ENCODE measurements at regions not wholly inside any gene's neighbourhood (a gene's known extent, or its start where the extent isn't known, plus 50 kb on each side); places are given as distances from the start of the nearest gene placed in this dataset.
"Not testable (repeated sequence)": the region's sequence is repeated elsewhere in the genome, so short reads cannot be mapped to it uniquely, and the experiment has no call there.

DNA sequence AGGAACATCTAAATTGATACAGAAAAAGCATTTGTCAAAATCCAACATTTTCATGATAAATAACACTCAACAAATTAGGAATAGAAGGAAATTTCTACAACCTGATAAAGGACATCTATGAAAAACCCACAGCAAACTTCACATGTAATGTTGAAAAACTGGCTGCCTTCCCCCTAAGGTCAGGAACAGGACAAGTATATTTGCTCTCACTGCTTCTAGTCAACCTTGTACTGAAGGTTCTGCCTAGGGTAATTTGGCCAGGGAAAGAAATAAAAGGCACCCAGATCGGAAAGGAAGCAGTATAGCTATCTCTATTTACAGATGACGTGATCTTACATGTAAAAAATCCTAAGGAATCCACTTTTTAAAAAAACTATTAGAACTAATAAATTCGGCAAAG, 97.1 kb upstream of the USP9X start:
- in situ Hi-C loops (cut with HindIII; ENCODE audit: low pct_ligation_motif_present, low sequenced_read_pairs), result no loop called here
- no peak overlapping the region for H3K27ac ChIP-seq
- H3K27me3 ChIP-seq (replicated peaks), result no peaks in the 10 kb centered on the region
- TF ChIP-seq, protein P1, sequence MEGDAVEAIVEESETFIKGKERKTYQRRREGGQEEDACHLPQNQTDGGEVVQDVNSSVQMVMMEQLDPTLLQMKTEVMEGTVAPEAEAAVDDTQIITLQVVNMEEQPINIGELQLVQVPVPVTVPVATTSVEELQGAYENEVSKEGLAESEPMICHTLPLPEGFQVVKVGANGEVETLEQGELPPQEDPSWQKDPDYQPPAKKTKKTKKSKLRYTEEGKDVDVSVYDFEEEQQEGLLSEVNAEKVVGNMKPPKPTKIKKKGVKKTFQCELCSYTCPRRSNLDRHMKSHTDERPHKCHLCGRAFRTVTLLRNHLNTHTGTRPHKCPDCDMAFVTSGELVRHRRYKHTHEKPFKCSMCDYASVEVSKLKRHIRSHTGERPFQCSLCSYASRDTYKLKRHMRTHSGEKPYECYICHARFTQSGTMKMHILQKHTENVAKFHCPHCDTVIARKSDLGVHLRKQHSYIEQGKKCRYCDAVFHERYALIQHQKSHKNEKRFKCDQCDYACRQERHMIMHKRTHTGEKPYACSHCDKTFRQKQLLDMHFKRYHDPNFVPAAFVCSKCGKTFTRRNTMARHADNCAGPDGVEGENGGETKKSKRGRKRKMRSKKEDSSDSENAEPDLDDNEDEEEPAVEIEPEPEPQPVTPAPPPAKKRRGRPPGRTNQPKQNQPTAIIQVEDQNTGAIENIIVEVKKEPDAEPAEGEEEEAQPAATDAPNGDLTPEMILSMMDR (IDR thresholded peaks at IDR 0.05; ENCODE audit: low read depth, low read length, missing control alignments), result no peak
- DNase-seq, result no peak
- no peak overlapping the region for H3K4me3 ChIP-seq (ENCODE audit: low read depth, low read length)
- H3K36me3 ChIP-seq (replicated peaks), result no peaks in the 10 kb centered on the region

DNA sequence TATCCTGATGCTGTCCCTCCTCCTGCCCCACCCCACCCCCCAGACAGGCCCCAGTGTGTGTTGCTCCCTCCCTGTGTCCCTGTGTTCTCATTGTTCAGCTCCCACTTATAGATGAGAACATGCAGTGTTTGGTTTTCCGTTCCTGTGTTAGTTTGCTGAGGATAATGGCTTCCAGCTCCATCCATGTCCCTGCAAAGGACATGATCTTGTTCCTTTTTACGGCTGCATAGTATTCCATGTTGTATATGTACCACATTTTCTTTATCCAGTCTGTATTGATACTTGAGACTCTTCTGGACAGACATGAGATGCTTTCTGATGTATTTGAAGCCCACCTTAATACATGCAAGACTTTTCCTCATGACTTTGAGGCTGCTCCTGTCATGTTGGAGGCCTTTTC, 91.8 kb upstream of the USP9X start:
- in situ Hi-C loops (cut with HindIII; ENCODE audit: low pct_ligation_motif_present, low sequenced_read_pairs); H3K4me3 ChIP-seq (ENCODE audit: low read depth, low read length); H3K27ac ChIP-seq; H3K27me3 ChIP-seq (replicated peaks); H3K36me3 ChIP-seq (replicated peaks); DNase-seq: not testable (repeated sequence)

DNA sequence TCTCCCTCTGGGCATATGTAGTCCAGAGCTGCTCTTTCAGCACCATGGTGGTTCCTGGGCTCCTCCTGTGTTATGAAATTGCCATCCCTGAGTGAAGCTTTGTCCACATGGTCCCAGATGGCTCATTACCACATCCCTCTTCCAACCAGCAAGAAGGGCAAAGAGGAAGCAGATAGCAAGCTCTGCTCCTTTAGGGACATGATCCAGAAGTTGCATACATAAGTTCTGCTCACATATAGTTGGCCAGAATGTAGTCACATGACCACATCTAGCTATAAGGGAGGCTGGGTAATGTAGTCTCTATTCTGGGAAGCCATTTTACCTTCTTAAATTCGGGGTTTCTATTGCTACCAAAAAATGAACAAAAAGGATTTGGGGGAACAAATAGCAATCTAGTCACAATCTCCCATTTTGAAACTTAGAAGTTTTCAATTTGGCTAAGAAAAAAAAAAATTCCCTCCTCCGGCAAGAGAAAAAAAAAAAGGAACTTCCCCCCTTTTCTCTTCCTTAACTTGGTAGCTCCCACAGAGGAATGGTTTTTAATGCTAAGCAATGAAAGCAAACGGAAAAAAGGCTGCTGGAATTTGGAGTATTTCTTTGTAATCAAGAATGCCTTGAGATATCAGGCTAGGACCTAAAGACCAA, 88.2 kb upstream of the USP9X start:
- TF ChIP-seq, protein P1 (IDR thresholded peaks at IDR 0.05; ENCODE audit: low read depth, low read length, missing control alignments), result no peak
- DNase-seq, result peak; percentile 48
- H3K4me3 ChIP-seq (ENCODE audit: low read depth, low read length), result no peak overlapping the region
- in situ Hi-C loops (cut with HindIII; ENCODE audit: low pct_ligation_motif_present, low sequenced_read_pairs), result no loop called here
- H3K36me3 ChIP-seq (replicated peaks), result no peaks in the 10 kb centered on the region
- H3K27me3 ChIP-seq (replicated peaks), result no peaks in the 10 kb centered on the region
- H3K27ac ChIP-seq, result peak overlapping the region; percentile 54

DNA sequence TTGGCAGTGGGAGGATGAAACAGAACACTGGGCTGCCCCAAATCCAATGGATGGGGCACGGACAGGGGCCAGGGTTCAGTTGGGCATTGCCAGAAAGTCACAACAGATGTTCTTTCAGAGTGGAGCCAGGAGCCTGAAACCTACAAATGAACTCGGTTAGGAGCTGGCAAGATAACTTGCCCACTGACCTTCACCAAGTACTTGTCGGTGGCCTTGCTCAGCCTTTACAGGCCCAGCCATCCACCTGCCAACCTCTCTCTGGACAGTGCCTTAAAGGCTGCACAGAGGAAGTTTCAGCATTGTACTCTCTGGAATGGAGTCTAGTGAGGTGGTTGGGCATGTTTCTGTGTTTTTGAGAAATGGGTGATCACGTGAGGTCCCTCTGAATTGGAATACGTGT, 87.1 kb upstream of the USP9X start:
- Histone ChIP-seq H3K4me3 (ENCODE audit: low read depth, low read length) (no peak overlapping the region), H3K36me3 (replicated peaks) (no peaks in the 10 kb centered on the region), H3K27ac (no peak overlapping the region), H3K27me3 (replicated peaks) (no peaks in the 10 kb centered on the region)
- TF ChIP-seq, protein P1 (IDR thresholded peaks at IDR 0.05; ENCODE audit: low read depth, low read length, missing control alignments), result no peak
- in situ Hi-C loops (cut with HindIII; ENCODE audit: low pct_ligation_motif_present, low sequenced_read_pairs), result no loop called here
- DNase-seq, result no peak

DNA sequence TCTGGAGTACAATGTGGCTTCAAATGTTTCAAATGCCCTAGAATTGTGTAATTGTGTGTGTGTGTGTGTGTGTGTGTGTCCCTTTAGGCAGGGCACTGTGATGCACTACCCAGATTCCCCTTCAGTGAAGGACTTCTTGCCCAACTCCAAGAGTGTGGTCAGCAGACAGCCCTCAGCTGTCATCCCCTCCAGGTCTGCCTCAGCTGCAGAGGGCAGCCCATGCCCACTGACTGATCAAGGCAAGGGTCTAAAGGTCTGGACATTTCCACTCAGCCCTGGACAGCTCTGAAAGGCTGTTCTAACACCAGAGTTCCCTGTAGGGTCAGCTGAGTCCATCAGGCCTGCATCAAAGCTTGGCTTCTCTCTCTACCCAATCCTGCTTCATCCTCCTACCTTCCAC, 83.9 kb upstream of the USP9X start:
- no peaks in the 10 kb centered on the region for H3K27me3 ChIP-seq (replicated peaks)
- H3K4me3 ChIP-seq (ENCODE audit: low read depth, low read length), result no peak overlapping the region
- no peaks in the 10 kb centered on the region for H3K36me3 ChIP-seq (replicated peaks)
- TF ChIP-seq, protein P1 (IDR thresholded peaks at IDR 0.05; ENCODE audit: low read depth, low read length, missing control alignments), result no peak
- H3K27ac ChIP-seq, result no peak overlapping the region
- no peak for DNase-seq
- in situ Hi-C loops (cut with HindIII; ENCODE audit: low pct_ligation_motif_present, low sequenced_read_pairs), result no loop called here

DNA sequence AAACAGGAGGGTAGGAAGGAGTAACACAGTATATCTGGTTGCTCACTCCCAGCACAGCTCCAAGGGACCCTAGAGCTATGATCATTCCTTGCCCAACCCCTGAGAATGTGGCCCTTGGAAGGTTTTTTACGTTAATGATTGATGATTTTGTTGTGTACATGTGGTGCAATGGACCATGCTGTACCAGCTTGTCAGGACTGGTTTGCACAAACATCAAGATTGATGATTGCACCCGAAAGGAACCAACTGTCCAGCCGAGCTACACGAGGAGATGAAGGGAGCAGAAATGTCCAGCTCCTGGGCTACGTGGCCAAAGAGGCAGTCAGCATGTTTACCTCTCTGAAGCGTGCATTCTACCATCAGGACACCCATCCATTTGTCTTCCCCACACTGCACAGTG, 83.2 kb upstream of the USP9X start:
- in situ Hi-C loops (cut with HindIII; ENCODE audit: low pct_ligation_motif_present, low sequenced_read_pairs), result no loop called here
- TF ChIP-seq, protein P1 (IDR thresholded peaks at IDR 0.05; ENCODE audit: low read depth, low read length, missing control alignments), result no peak

More for the DNA sequence above, 83.2 kb upstream of the USP9X start:
- Histone ChIP-seq H3K27ac (no peak overlapping the region), H3K27me3 (replicated peaks) (no peaks in the 10 kb centered on the region), H3K36me3 (replicated peaks) (no peaks in the 10 kb centered on the region), H3K4me3 (ENCODE audit: low read depth, low read length) (no peak overlapping the region)
- no peak for DNase-seq
